Choroid plexus epithelial cell (primary cell): ENCODE measurements at regions not wholly inside any gene's neighbourhood (a gene's known extent, or its start where the extent isn't known, plus 50 kb on each side); places are given as distances from the start of the nearest gene placed in this dataset.
"Not testable (repeated sequence)": the region's sequence is repeated elsewhere in the genome, so short reads cannot be mapped to it uniquely, and the experiment has no call there.

ENCODE experiments used
- DNase-seq: peaks from one replicate; pipeline ENCODE4 v3.0.0-alpha.2; 2010; ENCODE audit warnings: low read depth
- H3K4me3 ChIP-seq: 2 replicates; pipeline ENCODE4 v1.5.1; 2011; ENCODE audit warnings: low read depth, mild to moderate bottlenecking, control low read depth, low read length, moderate library complexity
- TF ChIP-seq, protein P1 (sequence below): conservative IDR thresholded peaks from 2 replicates; pipeline ENCODE4 v1.5.1; 2011; ENCODE audit warnings: low read depth, mild to moderate bottlenecking, control low read depth, inconsistent platforms, low read length, moderate library complexity

DNA sequence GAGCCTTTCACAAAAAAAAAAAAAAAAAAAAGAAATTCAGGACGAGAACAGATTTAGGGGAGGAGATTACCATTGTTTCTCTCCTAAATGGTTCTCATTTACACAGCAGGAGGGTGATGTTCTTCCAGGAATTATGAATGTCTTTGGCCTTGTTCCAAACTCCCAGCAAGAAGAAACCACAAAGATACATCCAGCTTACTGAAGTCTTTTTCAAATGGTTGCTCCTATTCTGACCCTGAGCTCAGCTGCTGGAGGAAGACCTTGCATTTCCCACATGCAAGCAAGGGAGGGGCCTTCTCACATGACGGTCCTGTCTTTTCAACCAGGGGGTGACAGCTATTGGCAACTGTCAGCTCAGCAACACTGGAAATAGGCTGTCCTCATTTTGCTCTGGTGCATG lies 203.0 kb upstream of the VLDLR start:
- TF ChIP-seq, protein P1, sequence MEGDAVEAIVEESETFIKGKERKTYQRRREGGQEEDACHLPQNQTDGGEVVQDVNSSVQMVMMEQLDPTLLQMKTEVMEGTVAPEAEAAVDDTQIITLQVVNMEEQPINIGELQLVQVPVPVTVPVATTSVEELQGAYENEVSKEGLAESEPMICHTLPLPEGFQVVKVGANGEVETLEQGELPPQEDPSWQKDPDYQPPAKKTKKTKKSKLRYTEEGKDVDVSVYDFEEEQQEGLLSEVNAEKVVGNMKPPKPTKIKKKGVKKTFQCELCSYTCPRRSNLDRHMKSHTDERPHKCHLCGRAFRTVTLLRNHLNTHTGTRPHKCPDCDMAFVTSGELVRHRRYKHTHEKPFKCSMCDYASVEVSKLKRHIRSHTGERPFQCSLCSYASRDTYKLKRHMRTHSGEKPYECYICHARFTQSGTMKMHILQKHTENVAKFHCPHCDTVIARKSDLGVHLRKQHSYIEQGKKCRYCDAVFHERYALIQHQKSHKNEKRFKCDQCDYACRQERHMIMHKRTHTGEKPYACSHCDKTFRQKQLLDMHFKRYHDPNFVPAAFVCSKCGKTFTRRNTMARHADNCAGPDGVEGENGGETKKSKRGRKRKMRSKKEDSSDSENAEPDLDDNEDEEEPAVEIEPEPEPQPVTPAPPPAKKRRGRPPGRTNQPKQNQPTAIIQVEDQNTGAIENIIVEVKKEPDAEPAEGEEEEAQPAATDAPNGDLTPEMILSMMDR, result no peak
- DNase-seq, result peak; percentile 94
- H3K4me3 ChIP-seq, result no peak overlapping the region

DNA sequence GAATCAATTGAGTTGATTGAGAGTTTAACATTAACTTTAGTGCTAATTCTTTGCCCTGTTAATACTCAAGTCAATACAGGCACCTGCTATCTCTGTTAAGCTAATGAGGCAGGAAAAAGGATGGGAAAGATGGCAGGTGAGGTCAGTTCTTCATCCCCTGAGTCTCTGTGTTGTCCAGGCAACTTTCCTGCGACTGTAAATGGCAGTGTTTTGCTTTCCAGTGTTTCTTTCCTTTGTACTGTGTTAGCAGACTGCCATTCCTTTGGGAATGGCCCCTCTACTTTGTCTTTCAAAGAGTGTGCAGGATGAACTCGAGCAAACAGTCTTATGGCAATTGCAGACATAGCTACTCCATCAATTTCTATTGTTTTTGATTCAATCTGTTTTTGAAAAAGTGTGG lies 202.2 kb upstream of the VLDLR start:
- no peak overlapping the region for H3K4me3 ChIP-seq
- no peak for DNase-seq
- TF ChIP-seq, protein P1, result no peak

DNA sequence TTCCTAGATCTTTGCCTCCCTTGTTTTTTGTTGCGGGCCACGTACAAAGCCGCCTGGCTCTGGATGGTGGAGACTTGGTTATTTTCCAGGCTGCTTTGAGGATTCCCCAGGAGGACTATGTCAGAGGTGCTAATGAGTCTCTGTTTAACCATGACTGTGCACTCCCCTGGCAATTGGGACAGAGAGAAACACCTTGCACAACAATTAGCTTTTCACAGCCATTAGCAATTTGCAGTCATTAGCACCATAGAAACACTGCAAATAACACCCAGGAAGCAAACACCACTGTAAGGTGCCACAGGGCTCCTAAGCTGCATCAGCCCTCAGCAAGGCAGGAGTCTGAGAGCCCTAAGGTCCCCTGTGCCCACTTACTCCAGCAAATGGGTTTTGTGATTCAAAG lies 201.0 kb upstream of the VLDLR start:
- TF ChIP-seq, protein P1, result no peak
- DNase-seq, result no peak
- no peak overlapping the region for H3K4me3 ChIP-seq

DNA sequence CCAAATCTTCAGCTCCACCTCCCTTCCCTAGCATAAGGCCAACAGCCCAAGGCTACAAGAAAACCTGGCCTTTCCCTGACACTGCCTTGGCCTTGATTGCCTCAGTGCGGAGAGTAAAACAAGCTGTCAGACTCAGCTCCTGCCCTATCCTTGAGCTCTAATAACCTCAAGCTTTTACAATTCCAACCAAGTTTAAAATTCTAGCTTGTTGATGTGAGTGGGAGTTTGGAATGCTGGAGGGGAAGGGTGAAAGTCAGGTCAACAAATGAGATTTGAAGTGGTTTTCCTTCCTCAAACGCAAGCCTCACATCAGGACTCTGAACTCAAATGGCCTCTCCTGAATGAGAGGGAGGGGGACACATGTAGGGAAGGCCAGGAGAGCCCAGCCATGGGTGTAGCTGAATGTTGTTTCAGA lies 197.0 kb upstream of the VLDLR start:
- TF ChIP-seq, protein P1, result no peak
- H3K4me3 ChIP-seq, result no peak overlapping the region
- peak; percentile 55 for DNase-seq

DNA sequence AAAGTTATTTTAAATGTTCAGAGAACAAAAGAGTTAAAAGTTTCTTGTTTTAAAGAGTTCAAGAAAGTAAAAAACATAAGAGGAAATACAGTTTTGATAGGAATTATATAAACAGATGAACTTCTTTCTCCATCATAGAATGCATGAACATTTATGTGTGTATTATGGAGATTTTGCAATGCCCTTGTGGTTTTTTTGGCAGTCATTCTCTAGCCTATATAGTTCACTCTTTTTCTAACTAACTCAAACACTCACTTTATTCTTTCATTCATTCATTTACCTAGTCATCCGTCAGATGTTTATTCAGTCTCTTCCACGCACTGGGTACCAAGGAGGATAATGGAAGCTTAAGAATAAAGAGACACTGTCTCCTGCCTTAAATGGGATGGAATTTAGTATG lies 195.9 kb upstream of the VLDLR start:
- TF ChIP-seq, protein P1, result no peak
- peak; percentile 13 for DNase-seq
- H3K4me3 ChIP-seq, result no peak overlapping the region

DNA sequence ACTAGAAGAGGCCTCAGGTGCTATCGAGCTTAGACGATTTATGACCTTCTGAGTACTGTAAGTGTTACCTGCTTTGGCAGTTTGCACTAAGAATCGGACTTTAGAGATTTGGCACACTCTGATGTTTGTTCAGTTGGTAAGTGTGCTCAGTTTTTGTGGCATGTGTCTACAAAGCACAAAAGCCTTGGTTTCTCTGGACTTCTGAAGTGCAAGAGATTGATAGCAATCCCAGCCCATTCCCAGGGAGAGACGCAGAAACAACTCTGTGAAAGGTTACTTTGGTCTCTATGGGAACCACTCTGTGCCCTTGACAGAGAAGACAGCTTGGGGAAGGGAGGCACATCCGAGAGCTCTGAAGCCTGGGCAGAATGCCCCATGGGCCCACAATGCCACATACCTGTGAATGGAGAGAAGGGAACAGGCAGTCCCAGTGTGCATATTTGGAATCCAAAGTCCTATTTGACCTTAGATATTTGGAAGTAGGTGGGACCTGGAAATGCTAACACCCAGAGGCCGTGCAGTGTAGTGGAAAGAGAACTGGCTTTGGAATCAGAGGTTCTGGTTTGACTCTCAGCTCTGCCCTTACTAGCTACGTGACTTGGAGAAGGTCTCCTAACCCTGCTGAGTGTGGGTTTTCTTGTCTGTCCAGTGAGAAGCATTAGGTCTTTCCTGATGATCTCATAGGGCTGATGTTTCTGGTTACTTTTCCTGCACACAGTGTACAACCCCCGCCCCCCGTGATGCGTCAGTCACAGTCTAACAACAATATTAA lies 194.3 kb upstream of the VLDLR start:
- TF ChIP-seq, protein P1, result no peak

DNA sequence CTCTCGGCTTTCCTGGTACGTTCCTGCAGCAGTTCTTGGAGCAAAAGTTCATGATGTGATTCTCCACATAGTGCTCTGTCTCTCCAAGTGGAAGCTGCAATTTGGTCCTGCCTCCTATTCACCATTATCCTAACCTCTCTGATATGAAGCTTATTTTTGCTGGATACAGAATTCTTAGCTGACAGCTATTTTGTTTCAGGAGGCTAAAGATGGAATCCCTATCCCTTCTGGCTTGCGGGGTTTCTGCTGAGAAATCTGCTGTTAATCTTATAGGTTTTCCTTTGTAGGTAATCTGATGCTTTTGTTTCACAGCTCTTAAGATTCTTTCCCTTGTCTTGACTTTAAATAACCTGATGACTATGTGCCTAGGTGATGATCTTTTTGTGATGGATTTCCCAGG lies 181.6 kb upstream of the VLDLR start:
- TF ChIP-seq, protein P1, result no peak
- H3K4me3 ChIP-seq, result no peak overlapping the region
- no peak for DNase-seq

More for the DNA sequence above, 194.3 kb upstream of the VLDLR start:
- no peak overlapping the region for H3K4me3 ChIP-seq
- DNase-seq, result no peak

DNA sequence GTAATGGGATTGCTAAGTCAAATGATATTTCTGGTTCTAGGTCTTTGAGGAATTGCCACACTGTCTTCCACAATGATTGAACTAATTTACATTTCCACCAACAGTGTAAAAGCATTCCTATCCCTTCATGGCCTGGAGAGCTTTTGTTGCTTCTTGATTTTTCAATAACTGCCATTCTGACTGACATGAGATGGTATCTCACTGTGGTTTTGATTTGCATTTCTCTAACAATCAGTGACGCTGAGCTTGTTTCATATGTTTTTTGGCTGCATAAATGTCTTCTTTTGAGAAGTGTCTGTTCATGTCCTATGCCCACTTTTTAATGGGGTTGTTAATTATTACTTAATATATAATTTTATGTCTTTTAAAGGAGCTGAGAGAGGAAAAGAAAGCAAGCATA lies 177.7 kb upstream of the VLDLR start:
- not testable (repeated sequence) for H3K4me3 ChIP-seq, DNase-seq
